GM21528 (cell line): ENCODE measurements at regions not wholly inside any gene's neighbourhood (a gene's known extent, or its start where the extent isn't known, plus 50 kb on each side); places are given as distances from the start of the nearest gene placed in this dataset.
"Not testable (repeated sequence)": the region's sequence is repeated elsewhere in the genome, so short reads cannot be mapped to it uniquely, and the experiment has no call there.

Source experiments
- ATAC-seq: cut with Tn5 transposase; IDR thresholded peaks from one replicate; pipeline ENCODE4 v1.9.1; 2021; ENCODE audit warnings: mild to moderate bottlenecking, moderate library complexity; ENCODE audit not compliant: unreplicated experiment, low FRiP score

DNA sequence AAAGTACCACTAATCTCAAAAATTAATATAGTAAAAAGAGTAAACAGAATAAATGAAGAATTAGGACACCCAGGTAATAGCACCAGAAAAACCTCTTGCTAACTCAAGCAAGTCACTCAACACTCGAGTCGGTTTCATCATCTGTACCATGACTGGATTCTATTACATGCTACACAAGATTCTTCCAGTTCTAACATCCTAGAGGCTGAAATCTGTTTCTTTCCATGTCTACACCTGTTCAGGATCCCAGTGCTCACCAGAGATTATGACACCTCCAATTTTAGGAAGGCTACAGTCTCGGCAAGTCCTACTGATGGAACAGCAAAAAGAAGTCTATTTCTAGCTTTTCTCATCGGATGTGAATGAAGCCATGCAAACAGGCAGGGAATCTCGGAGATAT, 95.3 kb upstream of the ANK3 start:
- no peak for ATAC-seq

DNA sequence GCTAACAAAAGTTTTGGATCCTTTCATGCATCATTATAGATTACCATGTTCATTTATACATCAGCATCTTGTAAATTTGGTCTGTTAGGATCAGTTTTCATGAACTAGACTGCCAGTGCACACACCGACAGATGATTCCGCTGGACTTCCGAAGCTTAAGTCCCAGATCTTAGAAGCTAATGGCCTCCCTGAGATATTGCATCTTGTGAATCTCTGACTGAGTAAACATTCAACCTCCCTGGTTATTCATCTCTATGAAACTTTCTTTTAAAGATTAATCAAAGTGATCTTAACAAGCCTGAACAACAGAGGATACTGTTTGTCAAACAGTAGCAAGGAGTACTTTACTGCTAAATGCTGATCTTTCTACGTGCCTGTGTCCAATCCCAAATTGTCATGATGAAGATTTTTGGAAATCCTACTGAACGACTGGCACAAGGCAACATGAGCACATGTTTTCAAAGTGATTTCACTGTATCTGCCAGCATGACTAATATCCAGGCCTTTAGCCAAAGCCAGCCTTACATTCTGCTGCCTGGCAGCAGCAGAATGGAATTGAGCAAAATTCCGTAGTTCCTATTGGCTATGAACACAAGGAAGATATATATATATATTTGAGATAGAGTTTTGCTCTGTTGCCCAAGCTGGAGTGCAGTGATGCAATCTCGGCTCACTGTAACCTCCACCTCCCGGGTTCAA, 91.3 kb upstream of the ANK3 start:
- ATAC-seq: no peak

DNA sequence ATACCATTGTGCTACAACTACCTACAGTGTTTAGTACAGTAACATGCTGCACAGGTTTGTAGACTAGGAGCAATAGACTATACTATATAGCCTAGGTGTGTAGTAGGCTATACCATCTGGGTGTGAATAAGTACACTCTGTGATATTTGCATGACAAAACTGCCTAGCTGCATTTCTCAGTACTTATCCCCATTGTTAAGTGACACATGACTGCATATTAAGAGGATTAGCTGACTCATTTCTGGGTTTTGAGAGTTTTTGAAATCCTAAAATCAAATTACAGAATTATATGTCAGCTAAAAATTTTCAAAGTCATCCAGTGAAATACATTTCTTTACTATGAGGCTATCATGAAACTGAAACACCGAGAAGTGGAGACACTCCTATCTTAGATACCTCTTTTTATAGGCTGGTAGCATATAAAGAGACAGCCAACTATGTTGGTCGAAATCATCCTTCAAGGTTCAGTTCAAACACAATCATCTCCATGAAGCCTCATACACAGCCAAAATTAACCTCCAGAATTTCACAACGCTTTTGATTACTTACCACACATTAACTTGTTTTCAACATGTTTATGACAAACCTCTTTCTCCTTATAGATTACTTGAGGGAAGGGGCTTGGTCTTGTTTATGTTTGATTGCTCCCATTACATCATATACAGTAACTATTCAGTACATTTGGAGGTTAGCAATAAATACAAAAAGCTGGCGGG, 89.8 kb upstream of the ANK3 start:
- no peak for ATAC-seq

DNA sequence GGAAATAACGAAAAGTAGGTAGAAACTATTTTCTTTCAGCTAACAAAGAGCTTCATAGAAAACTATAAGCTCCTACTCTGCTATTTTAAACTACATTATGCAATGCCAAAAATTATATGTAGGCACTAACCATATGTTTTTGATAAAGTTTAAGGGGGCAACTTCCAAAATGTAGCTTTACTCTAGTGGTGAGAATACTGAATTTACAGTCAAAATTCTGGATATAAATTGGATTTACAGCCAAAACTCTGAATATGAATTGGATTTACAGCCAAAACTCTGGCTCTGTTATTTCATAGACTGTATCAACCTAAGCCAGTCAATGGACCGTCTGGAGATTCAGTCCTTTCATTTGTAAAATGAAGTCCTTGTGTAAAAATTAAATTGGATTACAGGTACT, 86.8 kb upstream of the ANK3 start:
- ATAC-seq: no peak

DNA sequence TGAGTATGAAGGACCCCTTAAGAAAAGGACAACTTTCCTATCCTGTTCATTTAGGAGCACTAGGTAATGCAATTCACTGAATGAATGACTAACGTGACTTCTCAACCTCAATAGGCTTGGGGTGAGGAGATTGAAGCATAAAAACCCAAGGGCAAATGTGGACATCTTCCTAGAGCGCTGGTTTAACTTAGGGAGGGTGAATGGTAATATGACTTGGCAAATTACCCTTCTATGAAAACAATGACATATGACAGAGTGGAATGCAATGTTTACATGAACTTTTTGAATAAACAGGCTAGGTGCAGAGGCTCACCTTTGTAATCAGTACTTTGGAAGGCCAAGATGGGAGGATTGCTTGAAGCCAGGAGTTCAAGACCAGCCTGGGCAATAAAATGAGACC, 83.9 kb upstream of the ANK3 start:
- ATAC-seq: no peak

DNA sequence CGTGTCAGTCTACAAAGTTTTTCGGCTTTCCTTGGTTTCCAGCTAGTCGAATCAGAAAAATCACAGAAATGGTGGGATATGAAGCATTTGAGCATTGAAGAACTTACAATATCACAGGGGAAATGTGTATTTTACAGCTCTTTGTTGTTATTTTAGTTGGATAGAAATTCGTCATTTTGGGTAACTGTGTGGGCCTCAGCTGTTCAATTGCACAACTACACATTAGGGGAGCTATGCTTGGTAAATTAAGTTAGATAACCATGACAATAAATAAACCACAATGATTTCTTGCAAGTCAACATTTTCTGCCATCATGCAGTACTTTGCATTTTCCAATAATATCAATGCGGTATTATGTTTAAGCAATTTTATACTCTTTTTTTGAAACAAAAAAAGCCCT, 80.4 kb upstream of the ANK3 start:
- no peak for ATAC-seq

DNA sequence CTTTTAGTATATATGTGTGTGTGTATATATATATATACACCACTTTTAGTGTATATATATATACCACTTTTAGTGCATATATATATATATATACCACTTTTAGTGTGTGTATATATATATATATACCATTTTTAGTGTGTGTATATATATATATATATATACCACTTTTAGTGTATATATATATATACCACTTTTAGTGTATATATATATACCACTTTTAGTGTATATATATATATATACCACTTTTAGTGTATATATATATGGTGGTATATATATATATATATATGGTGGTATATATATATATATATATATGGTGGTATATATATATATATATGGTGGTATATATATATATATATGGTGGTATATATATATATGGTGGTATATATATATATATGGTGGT, 79.5 kb upstream of the ANK3 start:
- not testable (repeated sequence) for ATAC-seq

DNA sequence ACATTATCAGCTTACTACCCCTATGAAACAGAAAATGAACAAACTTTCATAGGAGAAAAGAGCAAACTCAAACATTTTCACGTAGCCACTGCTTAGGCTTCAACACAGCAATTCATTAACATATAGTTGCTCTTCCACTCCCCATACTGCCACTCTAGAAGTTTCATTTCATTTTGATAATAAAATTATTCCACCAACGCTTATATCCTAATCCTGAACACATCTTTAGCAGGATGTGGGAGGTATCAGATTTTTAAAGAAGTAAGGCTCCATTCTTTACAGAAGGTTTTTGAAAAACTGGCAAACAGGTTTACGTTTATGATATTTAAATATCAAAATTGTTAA, 77.5 kb upstream of the ANK3 start:
- no peak for ATAC-seq

DNA sequence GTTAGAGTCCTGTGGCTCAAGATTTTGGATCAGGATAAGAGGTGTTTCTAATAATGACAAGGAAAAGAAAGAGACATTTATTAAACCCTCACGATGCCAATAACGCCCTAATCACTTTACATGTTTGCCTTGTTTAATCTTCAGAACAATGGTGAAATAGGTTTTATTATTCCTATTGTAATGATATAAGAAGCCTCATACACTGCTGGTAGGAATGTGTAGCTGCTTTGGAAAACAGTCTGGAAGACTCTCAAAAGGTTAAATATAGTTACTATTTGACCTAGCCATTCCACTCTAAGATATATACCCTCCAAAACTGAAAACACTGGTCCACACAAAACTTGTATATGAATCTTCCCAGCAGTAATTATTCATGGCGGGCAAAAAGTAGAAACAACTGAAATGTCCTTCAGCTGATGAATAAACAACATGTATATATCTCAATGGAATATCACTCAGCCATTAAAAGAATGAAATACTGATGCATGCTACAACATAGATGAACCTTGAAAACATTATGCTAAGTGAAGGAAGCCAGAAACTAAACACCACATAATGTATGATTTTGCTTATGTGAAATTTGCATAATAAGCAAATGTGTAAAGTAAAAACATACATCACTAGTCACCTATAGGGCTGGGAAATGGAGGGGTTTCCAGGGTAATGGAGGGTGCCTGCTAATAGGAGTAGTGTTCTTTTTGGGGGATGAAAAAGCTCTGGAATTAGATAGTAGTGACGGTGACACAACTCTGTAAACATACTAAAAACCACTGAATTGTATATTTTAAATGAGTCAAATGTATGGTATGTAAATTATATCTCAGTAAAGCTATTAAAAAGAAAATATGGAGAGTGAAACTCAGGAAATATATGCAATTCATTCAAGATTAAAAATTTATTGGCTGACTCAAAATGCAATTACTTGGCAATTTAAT, 76.9 kb upstream of the ANK3 start:
- ATAC-seq: no peak

DNA sequence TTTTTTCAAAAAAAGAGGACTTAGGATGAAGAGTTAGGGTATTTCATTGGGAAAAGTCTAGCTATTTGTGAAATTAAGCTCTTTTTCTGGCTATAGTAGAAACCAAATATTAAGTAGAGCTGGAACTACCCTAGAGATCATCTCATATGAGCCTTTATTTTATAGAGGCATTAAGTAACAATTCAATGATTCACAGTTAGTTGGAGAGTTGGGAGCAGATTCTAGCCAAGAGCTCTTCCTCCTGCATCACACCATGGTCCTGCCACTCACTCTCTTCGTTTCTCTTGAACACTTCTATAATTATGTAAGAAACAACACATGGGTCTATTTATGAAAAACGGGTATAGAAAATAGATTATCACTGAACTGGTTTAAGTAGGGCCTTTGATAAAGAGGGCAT, 76.1 kb upstream of the ANK3 start:
- no peak for ATAC-seq

DNA sequence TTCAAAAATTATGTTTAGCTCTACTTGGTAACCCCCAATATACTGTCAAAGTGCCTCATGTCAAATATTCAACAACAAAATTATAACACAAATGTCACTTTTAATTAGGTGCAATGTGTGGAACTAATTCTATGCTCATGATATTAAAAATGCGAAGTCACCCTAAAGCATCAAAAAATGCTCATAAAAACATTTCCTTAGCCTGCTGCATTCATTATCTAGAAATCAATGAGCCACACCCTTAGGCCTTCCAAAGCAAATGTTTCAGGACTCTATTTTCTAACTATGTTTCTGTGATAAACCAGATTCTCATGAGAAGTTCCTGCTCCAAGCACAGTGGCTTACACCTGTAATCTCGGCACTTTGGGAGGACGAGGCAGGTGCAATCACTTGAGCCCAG, 75.0 kb upstream of the ANK3 start:
- ATAC-seq: no peak

DNA sequence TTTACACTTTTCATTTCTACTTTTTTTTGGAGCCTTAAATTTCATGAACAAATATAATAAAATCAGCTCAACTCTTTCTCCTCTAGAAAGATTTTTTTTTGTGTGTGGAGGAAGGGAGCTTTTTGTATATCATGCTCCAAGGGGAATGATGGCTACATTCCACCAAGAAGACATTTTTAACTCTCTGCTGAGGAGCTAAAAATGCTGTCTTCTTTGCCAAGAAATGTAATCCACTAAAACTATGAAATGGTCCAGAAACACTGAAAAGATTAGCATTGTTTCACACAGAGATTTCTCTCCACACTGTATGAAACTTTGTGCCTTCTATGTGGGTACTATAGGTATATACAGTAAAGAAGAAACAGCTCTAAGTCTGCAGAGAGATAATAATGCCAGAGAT, 74.1 kb upstream of the ANK3 start:
- no peak for ATAC-seq

DNA sequence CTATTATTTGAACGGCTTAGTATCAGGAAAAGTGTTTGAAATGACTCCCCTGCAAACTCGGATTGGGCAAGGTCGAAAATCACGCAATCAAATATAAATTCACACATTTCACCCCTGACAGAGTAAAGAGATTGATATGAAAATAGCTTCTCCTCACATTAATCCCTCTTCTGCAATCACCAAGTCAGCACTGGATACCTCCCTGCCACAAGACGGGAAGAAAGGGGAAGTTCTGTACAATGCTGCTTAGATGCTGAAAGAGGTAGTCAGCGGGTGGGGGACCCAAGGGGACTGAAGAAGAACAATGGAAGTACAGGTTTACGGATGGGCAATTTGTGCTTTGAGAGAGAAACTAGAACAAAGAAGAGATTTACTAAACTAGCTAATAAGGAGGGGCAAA, 72.0 kb upstream of the ANK3 start:
- ATAC-seq: no peak

DNA sequence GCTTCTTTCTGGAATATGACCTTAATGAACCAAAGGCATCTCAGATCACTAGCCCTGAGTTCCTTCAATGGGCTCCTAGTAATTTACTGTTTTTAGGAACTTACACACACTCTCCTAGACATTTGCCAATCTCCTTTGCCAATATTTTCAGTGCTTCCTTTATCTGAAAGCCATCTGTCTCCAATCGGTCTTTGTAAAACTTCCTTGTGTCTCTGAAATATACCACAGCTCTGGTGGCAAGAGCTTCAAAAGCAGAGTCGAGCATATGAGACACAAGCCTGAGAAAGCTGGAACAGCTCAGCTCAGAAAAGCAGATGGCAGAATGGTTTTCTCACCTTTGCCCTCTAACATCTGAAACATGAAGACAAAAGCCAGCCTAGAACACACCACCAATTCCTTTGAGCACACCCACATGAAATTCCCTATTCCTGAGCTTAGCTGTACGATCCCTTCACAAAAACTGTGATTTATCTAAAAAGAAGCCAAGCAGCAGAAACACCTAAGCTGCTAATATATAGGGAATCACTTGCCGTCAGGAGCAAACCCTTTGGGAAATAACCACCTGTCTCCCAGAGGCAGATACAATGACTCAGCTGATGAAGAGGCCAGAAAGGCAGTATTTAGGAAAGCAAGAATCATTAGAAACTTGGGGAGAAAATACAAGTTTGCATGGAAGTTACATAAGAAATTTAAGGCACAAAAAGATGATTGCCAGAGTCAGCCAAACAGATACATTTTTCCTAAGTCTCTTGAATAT, 70.2 kb upstream of the ANK3 start:
- ATAC-seq: no peak

DNA sequence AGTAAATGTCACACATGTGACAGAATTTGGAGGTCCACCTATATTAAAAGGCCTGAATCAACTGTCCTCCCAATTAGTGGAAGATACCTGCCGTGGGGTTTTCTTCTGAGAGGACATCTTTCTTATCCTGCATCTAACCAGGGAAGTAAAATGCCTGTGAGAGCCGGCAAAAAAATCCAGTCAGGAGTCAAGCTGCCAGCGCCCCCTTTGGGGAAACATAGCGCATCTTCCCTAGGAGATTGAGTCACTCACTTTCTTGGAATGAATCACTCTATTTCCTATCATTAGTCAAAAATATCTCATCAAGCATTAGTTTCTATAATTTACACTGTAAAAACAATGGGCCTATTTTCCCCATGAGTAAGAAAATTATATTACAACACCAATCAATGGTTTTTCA, 66.4 kb upstream of the ANK3 start:
- no peak for ATAC-seq

DNA sequence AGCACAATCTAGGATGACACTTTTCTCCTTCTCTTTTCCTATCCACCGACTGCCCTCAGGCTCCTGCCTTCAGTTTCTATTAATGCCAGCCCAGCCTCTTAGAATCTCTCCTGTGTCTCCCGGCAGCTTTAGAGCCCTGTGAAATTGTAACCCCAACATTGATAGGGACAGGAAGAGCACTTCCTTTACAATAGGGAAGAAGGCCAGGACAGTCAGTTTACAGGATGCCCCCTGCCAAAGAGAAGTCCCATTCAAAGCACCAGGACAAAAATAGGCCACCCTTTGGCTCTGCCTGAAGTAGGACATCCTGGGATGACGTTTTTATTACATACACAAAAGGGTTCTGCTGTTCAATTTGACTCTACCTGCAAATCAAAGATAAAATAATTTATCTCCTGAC, 64.7 kb upstream of the ANK3 start:
- no peak for ATAC-seq

DNA sequence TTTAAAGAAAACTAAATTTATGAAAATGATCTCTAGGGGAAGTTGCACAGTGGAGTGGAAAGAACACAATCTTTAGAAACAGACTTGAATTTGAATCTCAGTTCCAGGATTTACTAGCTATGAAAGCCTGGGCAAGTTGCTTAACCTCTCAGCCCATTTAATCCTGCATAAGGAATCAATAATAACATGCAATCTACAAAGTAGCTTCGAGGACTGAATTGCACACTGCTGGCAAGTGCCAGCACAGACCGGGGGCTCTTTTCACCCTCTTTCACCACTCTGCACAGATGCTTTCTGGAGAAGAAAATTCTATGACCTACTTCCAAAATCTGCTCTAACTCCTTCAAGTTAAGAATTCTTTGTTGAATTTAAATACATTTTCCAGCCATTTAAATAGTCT, 63.4 kb upstream of the ANK3 start:
- no peak for ATAC-seq

DNA sequence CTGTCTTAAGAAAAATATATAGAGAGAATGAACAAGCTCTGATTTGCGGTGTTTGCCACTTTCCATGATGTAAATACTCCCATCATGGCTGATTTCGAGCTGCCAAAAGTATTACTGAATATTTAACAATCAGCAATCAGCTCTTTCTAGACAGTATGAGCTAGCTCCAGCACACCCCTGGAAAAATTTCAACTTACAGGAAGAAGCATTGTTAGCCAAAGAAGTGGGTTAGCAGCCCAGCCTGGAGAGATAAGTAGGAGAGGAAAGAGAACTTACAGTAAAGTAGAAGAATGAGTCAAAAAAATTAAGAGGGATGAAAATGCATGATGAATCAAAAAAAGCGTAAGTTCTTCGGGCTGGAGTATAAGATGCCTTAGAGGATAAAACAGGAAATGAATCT, 60.6 kb upstream of the ANK3 start:
- ATAC-seq: no peak

DNA sequence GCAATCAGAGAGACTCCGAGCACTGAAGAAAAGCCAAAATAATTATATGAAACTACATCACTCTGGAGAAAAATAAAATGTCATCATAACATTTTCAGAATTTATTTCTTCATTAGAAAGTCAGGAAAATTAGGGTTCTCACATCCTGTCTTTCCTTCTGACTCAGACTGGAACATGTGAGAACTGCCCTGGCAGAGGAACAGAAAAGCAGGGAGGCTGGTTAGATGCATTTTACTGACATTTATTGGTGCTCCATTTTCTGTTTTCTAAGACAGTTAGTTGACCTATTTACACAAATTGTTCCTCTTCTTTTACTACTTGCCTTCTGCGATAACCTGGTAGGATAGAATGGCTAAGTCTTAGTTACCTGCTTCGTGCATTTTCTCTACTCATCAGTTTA, 58.6 kb upstream of the ANK3 start:
- ATAC-seq: no peak

DNA sequence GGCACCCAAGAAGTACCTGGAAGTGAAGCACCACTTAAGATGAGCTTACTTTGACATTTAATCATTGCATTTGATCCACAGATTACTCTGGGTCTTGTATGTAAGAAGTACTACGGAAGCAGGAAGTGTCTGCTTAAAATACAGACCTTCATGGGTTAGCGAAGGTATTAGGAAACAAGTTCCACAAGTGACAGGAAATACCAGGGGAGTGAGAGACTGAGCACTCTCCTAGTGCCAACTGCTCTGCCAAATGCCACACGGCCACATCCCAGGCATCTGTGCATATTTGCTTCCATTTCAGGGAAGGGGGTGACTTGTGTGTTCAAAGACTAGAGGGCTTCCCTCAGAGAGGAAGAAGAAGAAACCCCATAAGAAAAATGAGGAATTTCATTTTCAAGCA, 57.2 kb upstream of the ANK3 start:
- no peak for ATAC-seq
